ENCODE measurements at regions not wholly inside any gene's neighbourhood (a gene's known extent, or its start where the extent isn't known, plus 50 kb on each side); places are given as distances from the start of the nearest gene placed in this dataset.

DNA sequence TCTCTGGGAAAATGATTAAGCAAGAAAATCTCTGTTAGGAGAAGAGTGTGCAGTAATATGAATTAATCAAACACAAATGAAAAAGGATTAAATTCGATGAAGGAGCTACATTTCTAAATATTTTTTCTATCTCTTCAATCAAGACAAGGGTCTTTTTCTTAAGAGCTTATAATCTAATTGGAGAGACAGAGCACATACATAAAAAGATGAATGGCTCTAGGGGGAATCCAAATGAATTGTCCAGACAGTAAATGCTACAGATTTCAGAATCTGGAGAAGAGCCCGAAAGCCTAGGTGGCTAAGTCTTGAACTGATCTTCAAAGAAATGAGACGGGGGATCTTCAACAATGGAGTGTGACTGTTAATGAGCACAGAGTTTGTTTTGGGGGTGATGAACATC is 723.6 kb downstream of the UTRN start:
- POLR2A ChIA-PET: no interaction called here
- BruUV-seq (replicated peaks): no TSS peak
- H3K36me3 ChIP-seq (ENCODE audit: control insufficient read depth, insufficient read depth, low read length): no peaks in the 10 kb centered on the region

DNA sequence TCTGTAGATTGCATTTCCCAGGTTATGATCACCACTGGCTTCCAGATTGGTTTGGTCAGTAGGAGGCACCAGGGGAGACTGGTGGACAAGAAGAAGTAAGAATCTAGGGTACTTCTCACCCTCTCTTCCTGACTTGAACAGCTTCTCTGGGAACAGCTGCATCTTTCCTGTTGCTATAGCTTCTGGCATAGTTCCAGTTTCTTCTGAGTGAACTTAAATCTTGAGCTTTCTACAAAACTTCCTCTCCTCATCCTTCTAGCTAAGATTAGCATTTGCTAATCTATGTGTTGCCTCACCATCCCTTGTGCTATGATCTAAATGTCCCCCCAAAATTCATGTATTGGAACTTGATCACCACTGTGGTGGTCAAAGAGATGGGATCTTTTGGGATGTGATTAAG is 724.6 kb downstream of the UTRN start:
- ATAC-seq (no peak), DNase-seq (ENCODE audit: low read depth, low spot score) (no peak)
- ChIA-PET CTCF (no interaction called here), POLR2A (no interaction called here)
- no peaks in the 10 kb centered on the region for H3K36me3 ChIP-seq (ENCODE audit: control insufficient read depth, insufficient read depth, low read length)
- no peaks in the 10 kb centered on the region for H3K4me1 ChIP-seq (ENCODE audit: control insufficient read depth, insufficient read depth, low read length)
- intact Hi-C loops (cut with micrococcal nuclease; ENCODE audit: unreplicated experiment): no loop called here
- in situ Hi-C loops (cut with HindIII; ENCODE audit: low pct_unique_long_range_greater_than_20kb, low sequenced_read_pairs): no loop called here
- H3K27ac ChIP-seq (ENCODE audit: low read length): no peak overlapping the region
- H3K4me3 ChIP-seq (ENCODE audit: low read depth in 2 of 2, low read length in 2 of 2): no peak overlapping the region
- no peaks in the 10 kb centered on the region for H3K27me3 ChIP-seq (ENCODE audit: control insufficient read depth, insufficient read depth, low read length)
- no peaks in the 10 kb centered on the region for H3K9me3 ChIP-seq (ENCODE audit: control insufficient read depth, insufficient read depth, low read depth, low read length)
- BruUV-seq (replicated peaks): no TSS peak
- TF ChIP-seq, protein P1, sequence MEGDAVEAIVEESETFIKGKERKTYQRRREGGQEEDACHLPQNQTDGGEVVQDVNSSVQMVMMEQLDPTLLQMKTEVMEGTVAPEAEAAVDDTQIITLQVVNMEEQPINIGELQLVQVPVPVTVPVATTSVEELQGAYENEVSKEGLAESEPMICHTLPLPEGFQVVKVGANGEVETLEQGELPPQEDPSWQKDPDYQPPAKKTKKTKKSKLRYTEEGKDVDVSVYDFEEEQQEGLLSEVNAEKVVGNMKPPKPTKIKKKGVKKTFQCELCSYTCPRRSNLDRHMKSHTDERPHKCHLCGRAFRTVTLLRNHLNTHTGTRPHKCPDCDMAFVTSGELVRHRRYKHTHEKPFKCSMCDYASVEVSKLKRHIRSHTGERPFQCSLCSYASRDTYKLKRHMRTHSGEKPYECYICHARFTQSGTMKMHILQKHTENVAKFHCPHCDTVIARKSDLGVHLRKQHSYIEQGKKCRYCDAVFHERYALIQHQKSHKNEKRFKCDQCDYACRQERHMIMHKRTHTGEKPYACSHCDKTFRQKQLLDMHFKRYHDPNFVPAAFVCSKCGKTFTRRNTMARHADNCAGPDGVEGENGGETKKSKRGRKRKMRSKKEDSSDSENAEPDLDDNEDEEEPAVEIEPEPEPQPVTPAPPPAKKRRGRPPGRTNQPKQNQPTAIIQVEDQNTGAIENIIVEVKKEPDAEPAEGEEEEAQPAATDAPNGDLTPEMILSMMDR (IDR thresholded peaks at IDR 0.05): no peak
- TF ChIP-seq, protein P2, sequence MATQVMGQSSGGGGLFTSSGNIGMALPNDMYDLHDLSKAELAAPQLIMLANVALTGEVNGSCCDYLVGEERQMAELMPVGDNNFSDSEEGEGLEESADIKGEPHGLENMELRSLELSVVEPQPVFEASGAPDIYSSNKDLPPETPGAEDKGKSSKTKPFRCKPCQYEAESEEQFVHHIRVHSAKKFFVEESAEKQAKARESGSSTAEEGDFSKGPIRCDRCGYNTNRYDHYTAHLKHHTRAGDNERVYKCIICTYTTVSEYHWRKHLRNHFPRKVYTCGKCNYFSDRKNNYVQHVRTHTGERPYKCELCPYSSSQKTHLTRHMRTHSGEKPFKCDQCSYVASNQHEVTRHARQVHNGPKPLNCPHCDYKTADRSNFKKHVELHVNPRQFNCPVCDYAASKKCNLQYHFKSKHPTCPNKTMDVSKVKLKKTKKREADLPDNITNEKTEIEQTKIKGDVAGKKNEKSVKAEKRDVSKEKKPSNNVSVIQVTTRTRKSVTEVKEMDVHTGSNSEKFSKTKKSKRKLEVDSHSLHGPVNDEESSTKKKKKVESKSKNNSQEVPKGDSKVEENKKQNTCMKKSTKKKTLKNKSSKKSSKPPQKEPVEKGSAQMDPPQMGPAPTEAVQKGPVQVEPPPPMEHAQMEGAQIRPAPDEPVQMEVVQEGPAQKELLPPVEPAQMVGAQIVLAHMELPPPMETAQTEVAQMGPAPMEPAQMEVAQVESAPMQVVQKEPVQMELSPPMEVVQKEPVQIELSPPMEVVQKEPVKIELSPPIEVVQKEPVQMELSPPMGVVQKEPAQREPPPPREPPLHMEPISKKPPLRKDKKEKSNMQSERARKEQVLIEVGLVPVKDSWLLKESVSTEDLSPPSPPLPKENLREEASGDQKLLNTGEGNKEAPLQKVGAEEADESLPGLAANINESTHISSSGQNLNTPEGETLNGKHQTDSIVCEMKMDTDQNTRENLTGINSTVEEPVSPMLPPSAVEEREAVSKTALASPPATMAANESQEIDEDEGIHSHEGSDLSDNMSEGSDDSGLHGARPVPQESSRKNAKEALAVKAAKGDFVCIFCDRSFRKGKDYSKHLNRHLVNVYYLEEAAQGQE (IDR thresholded peaks at IDR 0.05; ENCODE audit: insufficient read depth in 1 of 2, low read depth in 2 of 2, low read length in 1 of 2): no peak
- no peak for TF ChIP-seq POLR2AphosphoS5 (IDR thresholded peaks at IDR 0.05; ENCODE audit: low read depth, low read length)
- no peak for TF ChIP-seq TCF7L2 (IDR thresholded peaks at IDR 0.05; ENCODE audit: low read depth, low read length)
- no peak for TF ChIP-seq SIN3A (IDR thresholded peaks at IDR 0.05; ENCODE audit: borderline replicate concordance, insufficient read depth, low read depth, low read length)

More for the DNA sequence above, 723.6 kb downstream of the UTRN start:
- no peaks in the 10 kb centered on the region for H3K9me3 ChIP-seq (ENCODE audit: control insufficient read depth, insufficient read depth, low read depth, low read length)
- intact Hi-C loops (cut with micrococcal nuclease; ENCODE audit: unreplicated experiment): no loop called here
- H3K27me3 ChIP-seq (ENCODE audit: control insufficient read depth, insufficient read depth, low read length): no peaks in the 10 kb centered on the region
- no peaks in the 10 kb centered on the region for H3K4me1 ChIP-seq (ENCODE audit: control insufficient read depth, insufficient read depth, low read length)
- no peak for DNase-seq (ENCODE audit: low read depth, low spot score)
- TF ChIP-seq, protein P1 (IDR thresholded peaks at IDR 0.05): no peak
- TF ChIP-seq POLR2AphosphoS5 (IDR thresholded peaks at IDR 0.05; ENCODE audit: low read depth, low read length): no peak
- TF ChIP-seq, protein P2 (IDR thresholded peaks at IDR 0.05; ENCODE audit: insufficient read depth in 1 of 2, low read depth in 2 of 2, low read length in 1 of 2): no peak
- TF ChIP-seq SIN3A (IDR thresholded peaks at IDR 0.05; ENCODE audit: borderline replicate concordance, insufficient read depth, low read depth, low read length): no peak
- no peak for TF ChIP-seq TCF7L2 (IDR thresholded peaks at IDR 0.05; ENCODE audit: low read depth, low read length)
- no peak for ATAC-seq
- in situ Hi-C loops (cut with HindIII; ENCODE audit: low pct_unique_long_range_greater_than_20kb, low sequenced_read_pairs): no loop called here
- CTCF ChIA-PET: no interaction called here
- H3K4me3 ChIP-seq (ENCODE audit: low read depth in 2 of 2, low read length in 2 of 2): no peak overlapping the region
- no peak overlapping the region for H3K27ac ChIP-seq (ENCODE audit: low read length)
